ENCODE measurements at regions not wholly inside any gene's neighbourhood (a gene's known extent, or its start where the extent isn't known, plus 50 kb on each side); places are given as distances from the start of the nearest gene placed in this dataset.

DNA sequence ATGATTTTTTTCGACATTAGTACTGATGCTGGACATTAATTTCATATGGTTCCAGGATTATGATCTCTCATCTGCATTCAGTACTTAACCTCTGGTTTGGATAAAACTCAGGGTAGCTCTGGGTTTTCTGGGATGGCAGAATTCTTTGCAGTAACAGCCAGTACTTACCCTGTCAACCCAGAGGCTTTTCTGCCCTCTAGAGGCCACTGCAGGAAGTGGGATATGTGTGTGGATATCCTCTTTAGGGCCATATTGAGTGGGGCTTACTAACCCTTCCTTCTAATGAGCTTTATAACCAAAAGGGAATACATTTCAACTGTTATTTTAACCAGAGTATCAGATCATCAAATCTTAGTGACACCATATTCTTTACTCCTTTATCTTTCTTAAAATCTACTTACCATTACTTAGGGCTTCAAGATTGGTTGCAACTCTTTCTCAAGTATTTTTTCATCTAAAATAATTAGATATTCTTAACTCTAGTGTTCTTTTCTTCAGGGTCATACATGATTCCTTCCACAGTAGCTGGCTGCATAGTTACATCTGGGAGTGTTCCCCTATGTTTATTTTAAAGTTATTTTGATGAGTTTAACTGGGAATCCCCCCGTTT lies 488.0 kb upstream of the STXBP6 start:
- TF ChIP-seq, protein P1, sequence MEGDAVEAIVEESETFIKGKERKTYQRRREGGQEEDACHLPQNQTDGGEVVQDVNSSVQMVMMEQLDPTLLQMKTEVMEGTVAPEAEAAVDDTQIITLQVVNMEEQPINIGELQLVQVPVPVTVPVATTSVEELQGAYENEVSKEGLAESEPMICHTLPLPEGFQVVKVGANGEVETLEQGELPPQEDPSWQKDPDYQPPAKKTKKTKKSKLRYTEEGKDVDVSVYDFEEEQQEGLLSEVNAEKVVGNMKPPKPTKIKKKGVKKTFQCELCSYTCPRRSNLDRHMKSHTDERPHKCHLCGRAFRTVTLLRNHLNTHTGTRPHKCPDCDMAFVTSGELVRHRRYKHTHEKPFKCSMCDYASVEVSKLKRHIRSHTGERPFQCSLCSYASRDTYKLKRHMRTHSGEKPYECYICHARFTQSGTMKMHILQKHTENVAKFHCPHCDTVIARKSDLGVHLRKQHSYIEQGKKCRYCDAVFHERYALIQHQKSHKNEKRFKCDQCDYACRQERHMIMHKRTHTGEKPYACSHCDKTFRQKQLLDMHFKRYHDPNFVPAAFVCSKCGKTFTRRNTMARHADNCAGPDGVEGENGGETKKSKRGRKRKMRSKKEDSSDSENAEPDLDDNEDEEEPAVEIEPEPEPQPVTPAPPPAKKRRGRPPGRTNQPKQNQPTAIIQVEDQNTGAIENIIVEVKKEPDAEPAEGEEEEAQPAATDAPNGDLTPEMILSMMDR (IDR thresholded peaks at IDR 0.05), result peak in 5 of 9 donors; percentile 18 to 49 (median 31)
- Histone ChIP-seq H3K27ac (no peak overlapping the region), H3K36me3 (no peaks in the 10 kb centered on the region), H3K9me3 (no peaks in the 10 kb centered on the region), H3K27me3 (no peaks in the 10 kb centered on the region), H3K4me1 (no peaks in the 10 kb centered on the region), H3K4me3 (no peak overlapping the region)
- DNase-seq (no peak), ATAC-seq (no peak)
- 58 to 62% methylated on average over 2 of the region's 2 CpGs for WGBS, 2 donors
- intact Hi-C loops (cut with DNase I), result no loop called here

DNA sequence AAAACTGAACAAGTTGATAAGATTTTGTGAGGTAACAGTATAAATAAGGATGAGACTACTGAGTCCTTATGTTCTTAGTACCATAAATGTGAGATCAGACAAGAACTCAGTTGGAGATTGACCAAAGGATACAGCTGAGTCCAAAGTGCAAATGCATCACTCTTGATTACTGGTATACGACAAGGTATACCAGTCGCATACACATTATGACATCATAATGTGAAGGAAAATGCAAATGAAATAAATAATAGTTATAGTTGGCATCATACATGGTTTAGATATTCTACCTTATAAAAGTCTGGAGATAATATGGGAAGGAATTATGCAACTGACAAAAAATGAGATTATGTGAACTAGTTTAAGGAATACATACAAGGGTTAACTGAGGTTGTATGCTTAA lies 476.3 kb upstream of the STXBP6 start:
- Histone ChIP-seq H3K4me3 (no peak overlapping the region), H3K27me3 (no peaks in the 10 kb centered on the region), H3K4me1 (no peaks in the 10 kb centered on the region), H3K9me3 (no peaks in the 10 kb centered on the region), H3K27ac (no peak overlapping the region), H3K36me3 (no peaks in the 10 kb centered on the region)
- DNase-seq, result no peak
- no peak for ATAC-seq
- 94 to 96% methylated on average over 2 of the region's 2 CpGs for WGBS, 2 donors
- TF ChIP-seq, protein P1 (IDR thresholded peaks at IDR 0.05), result no peak
- intact Hi-C loops (cut with DNase I), result no loop called here

DNA sequence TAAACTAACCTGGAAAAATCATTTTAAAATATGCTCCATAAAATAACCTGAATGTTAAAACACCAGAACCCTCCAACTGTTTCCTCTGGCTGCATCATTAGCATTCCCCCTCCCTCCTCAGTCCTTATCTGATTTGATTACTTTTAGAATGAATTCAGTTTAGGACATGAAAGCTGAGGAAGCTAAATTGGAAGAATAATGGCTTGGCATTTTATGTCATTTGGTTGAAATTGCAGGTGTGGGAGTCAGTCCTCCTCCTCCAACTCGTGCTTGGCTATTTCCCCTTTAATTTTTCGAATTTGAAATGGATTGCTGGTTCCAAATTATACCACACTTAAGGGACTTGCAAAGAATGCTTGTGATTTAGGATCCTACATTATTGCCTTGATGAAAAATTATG lies 473.0 kb upstream of the STXBP6 start:
- intact Hi-C loops (cut with DNase I), result no loop called here
- no peaks in the 10 kb centered on the region for H3K27me3 ChIP-seq
- DNase-seq (no peak), ATAC-seq (no peak)
- 43 to 60% methylated on average over 2 of the region's 2 CpGs for WGBS, 2 donors
- no peaks in the 10 kb centered on the region for H3K4me1 ChIP-seq
- H3K9me3 ChIP-seq, result no peaks in the 10 kb centered on the region
- no peak overlapping the region for H3K27ac ChIP-seq
- no peak overlapping the region for H3K4me3 ChIP-seq
- TF ChIP-seq, protein P1 (IDR thresholded peaks at IDR 0.05), result no peak
- no peaks in the 10 kb centered on the region for H3K36me3 ChIP-seq

DNA sequence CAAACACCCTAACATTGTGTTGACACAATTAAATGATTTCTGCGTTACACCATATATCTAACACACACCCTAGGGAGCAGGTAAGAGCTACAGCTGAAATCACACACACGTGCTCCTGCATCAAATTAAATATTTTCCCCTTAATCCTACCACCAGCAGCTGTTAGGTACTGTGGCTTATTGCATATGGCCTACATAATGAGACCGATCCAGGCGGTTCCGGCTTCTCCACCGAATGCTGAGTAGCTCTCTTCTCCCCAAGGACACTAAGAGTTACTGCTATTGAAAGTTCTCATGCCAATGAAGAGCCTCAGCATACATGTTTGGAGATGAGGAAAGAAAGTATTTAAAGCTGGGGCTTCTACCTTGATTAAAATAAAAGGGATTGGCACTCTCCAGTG lies 472.2 kb upstream of the STXBP6 start:
- no peaks in the 10 kb centered on the region for H3K36me3 ChIP-seq
- ATAC-seq, result no peak
- H3K4me3 ChIP-seq, result no peak overlapping the region
- no peaks in the 10 kb centered on the region for H3K9me3 ChIP-seq
- no peaks in the 10 kb centered on the region for H3K4me1 ChIP-seq
- no peak overlapping the region for H3K27ac ChIP-seq
- H3K27me3 ChIP-seq, result no peaks in the 10 kb centered on the region
- WGBS, 2 donors, result 82 to 87% methylated on average over 6 of the region's 6 CpGs
- no peak for DNase-seq
- TF ChIP-seq, protein P1 (IDR thresholded peaks at IDR 0.05), result no peak
- intact Hi-C loops (cut with DNase I), result no loop called here

All from heart right ventricle (tissue), 16 donors.